Central memory CD8-positive, alpha-beta T cell (primary cell): ENCODE measurements at regions not wholly inside any gene's neighbourhood (a gene's known extent, or its start where the extent isn't known, plus 50 kb on each side); places are given as distances from the start of the nearest gene placed in this dataset.

ENCODE experiments used
- ATAC-seq: fragments of 150-1000 bp; cut with Tn5 transposase; replicated peaks from 2 replicates; pipeline ENCODE4 v1.10.0; 2022; ENCODE audit warnings: mild to moderate bottlenecking, moderate FRiP score, moderate number of reproducible peaks; ENCODE audit not compliant: poor library complexity, severe bottlenecking; ENCODE audit errors: extremely low read depth
- DNase-seq, 2 donors: peaks; one replicate each; pipeline ENCODE4 v3.0.0; 2021; ENCODE audit warnings: low spot score in 2 of 2
- H3K27ac Mint-ChIP-seq: one replicate; pipeline ENCODE4 v1.8.0; 2022; ENCODE audit warnings: low read depth, mild to moderate bottlenecking, moderate library complexity, mixed read lengths
- H3K27me3 Mint-ChIP-seq: one replicate; pipeline ENCODE4 v1.8.0; 2022; ENCODE audit warnings: mixed read lengths
- H3K36me3 Mint-ChIP-seq: one replicate; pipeline ENCODE4 v1.8.0; 2022; ENCODE audit warnings: mild to moderate bottlenecking, moderate library complexity, mixed read lengths; ENCODE audit not compliant: insufficient read depth
- H3K4me1 Mint-ChIP-seq: one replicate; pipeline ENCODE4 v1.8.0; 2022; ENCODE audit warnings: mixed read lengths
- H3K4me3 Mint-ChIP-seq: one replicate; pipeline ENCODE4 v1.8.0; 2022; ENCODE audit warnings: mild to moderate bottlenecking, moderate library complexity, mixed read lengths
- H3K9me3 Mint-ChIP-seq: one replicate; pipeline ENCODE4 v1.8.0; 2022; ENCODE audit warnings: mixed read lengths

DNA sequence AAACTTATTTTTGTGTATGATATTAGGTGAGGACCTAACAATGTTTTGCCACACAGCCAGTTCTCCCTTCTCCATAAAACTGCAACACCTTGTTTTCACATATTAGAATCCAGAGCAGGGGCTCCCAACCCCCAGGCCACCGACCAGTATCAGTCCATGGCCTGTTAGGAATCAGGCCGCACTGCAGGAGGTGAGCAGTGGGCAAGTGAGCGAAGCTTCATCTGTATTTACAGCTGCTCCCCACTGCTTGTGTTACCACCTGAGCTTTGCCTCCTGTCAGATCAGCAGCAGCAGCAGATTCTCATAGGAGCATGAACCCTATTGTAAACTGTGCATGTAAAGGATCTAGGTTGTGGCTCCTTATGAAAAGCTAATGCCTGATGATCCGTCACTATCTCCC is 185.9 kb upstream of the NSMCE3 start:
- no peak overlapping the region for H3K4me3 Mint-ChIP-seq

DNA sequence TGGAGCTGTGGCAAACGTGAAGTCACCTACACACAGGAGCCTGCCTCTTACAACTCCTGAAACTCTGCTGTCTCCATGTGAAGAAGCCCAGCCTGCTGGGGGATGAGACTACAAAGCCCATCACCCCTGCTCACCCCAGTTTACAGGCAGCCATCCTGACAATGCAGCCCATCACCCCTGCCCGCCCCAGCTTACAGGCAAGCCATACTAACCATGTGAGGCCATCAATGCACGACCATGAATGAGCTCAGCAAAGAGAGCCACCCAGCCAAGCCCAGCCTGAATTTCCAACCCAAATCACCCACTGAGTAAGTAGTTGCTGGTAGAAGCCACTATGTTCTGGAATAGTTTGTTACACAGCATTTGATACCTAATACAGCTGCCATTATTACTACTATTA is 185.4 kb upstream of the NSMCE3 start:
- Mint-ChIP-seq H3K27ac (no peak overlapping the region), H3K36me3 (no peaks in the 10 kb centered on the region), H3K9me3 (no peaks in the 10 kb centered on the region), H3K4me3 (no peak overlapping the region), H3K4me1 (peaks cover 10% of the 10 kb centered on the region), H3K27me3 (peaks cover 15% of the 10 kb centered on the region)
- no peak for ATAC-seq
- DNase-seq = no peak

More for the DNA sequence above, 185.9 kb upstream of the NSMCE3 start:
- H3K36me3 Mint-ChIP-seq = no peaks in the 10 kb centered on the region
- DNase-seq = no peak
- H3K27ac Mint-ChIP-seq = no peak overlapping the region
- H3K9me3 Mint-ChIP-seq = no peaks in the 10 kb centered on the region
- ATAC-seq = no peak
- peaks cover 10% of the 10 kb centered on the region for H3K4me1 Mint-ChIP-seq
- peaks cover 15% of the 10 kb centered on the region for H3K27me3 Mint-ChIP-seq

DNA sequence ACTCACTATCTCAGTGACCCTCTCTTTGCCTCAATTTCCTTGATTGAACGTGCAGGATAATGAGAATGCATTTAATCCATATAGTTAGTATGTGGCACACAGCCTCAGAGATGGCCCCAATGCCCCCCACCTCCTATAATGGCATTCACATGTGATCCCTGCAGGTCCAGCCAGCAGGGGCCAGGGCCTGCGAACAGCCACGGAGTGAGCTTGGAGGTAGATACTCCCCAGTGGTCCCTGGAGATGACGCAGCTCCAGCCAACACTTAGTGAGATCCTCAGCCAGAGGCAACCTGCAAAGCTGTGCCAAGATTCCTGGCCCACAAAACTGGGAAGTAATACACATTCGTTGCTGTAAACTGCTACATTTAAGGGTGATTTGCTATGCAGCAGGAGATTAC is 184.9 kb upstream of the NSMCE3 start:
- no peak for ATAC-seq
- H3K4me1 Mint-ChIP-seq = peaks cover 10% of the 10 kb centered on the region
- H3K4me3 Mint-ChIP-seq = no peak overlapping the region
- peaks cover 15% of the 10 kb centered on the region for H3K27me3 Mint-ChIP-seq
- no peak for DNase-seq
- no peaks in the 10 kb centered on the region for H3K9me3 Mint-ChIP-seq
- no peaks in the 10 kb centered on the region for H3K36me3 Mint-ChIP-seq
- no peak overlapping the region for H3K27ac Mint-ChIP-seq

DNA sequence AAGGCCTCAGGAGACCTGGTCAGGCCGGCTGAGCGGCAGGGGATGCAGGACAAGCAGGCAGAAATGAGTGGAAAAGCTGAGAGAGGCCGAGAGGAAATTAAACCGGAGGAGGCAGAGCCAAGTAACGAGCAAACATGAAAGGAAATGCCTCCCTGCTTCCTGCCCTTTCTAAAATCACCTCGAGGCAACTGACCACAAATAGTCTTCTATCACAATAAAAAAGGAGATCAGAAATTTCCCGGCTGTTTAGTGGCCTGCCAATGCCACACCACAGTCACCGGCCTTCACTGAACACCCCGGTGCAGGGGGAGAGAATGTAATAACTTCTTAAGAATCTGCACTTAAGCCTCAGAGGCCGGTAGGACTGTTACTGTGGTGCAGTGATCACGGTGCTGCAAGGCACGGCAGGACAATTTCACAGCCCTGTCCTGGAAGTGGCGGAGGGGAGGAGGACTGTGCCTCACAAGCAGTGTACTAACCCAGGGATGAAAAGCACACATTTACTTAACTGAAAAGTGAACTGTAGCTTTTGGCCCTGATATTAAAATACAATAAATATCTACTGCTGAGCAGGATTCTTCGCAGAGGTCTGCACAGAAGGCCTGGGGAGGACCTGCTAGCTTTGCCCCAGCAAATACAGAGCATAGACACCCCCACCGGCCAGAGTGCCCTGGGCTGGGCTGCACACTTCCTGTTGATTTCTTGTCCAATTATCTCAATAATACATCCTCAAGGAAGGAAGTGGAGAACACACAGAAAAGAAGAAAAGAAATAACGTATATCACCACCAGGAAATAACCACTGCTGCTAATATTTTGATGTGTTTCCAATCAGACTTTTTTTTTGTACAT is 183.5 kb upstream of the NSMCE3 start:
- peaks cover 10% of the 10 kb centered on the region for H3K4me1 Mint-ChIP-seq
- no peak overlapping the region for H3K27ac Mint-ChIP-seq
- no peak overlapping the region for H3K4me3 Mint-ChIP-seq
- H3K36me3 Mint-ChIP-seq = no peaks in the 10 kb centered on the region
- peaks cover 2% of the 10 kb centered on the region for H3K27me3 Mint-ChIP-seq
- ATAC-seq (no peak), DNase-seq (no peak)
- H3K9me3 Mint-ChIP-seq = no peaks in the 10 kb centered on the region

DNA sequence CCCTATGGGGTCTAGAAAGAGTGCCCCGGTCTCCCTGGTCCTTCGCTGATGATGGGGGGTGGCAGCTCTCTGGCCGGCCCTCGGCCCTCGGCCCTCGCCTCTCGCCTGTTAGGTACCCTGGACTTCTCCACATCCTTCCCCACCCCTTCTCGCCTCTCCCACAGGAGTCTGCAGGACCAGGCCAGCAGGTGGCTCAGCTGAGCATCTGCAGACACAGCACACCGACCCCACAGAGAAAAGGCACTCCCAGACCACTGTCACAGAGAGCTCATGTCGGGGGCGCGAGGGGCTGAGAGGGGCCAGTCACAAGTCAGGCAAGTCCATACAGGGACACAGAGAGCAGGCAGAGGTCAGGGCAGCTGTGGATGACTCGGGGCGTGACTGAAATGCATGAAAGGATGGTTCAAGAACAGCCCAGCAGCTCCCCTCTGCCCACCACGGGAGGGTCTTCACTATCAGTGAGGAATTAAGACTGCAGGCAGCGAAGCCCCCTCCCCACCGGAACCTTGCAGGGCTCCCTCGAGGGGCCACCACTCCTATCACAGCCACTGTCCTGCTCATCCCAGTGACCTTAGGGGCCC is 181.7 kb upstream of the NSMCE3 start:
- Mint-ChIP-seq H3K4me1 (peaks cover 10% of the 10 kb centered on the region), H3K9me3 (no peaks in the 10 kb centered on the region), H3K27ac (no peak overlapping the region), H3K36me3 (no peaks in the 10 kb centered on the region), H3K27me3 (no peaks in the 10 kb centered on the region), H3K4me3 (no peak overlapping the region)
- ATAC-seq (no peak), DNase-seq (no peak)

DNA sequence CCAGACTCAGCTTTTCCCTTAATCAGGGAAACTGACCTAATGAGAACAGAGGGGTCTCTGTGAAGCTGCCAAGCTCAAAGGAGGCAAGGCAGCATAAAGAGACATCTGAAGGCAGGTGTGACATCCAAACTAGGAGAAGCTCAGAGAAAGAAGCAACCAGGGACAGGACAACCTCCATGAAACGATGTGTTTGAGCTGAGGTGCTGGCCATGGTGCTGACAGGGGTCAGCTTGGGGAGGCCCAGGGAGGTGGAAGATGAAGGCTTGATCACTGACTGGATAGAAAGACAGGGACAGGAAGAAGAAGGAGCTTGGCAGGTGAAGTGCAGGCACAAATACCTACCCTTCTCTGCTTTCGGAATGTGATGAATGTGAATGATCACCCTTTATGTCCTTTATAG is 179.5 kb upstream of the NSMCE3 start:
- DNase-seq = no peak
- Mint-ChIP-seq H3K27me3 (no peaks in the 10 kb centered on the region), H3K27ac (no peak overlapping the region), H3K9me3 (no peaks in the 10 kb centered on the region), H3K4me3 (no peak overlapping the region), H3K36me3 (no peaks in the 10 kb centered on the region), H3K4me1 (peaks cover 10% of the 10 kb centered on the region)
- no peak for ATAC-seq

DNA sequence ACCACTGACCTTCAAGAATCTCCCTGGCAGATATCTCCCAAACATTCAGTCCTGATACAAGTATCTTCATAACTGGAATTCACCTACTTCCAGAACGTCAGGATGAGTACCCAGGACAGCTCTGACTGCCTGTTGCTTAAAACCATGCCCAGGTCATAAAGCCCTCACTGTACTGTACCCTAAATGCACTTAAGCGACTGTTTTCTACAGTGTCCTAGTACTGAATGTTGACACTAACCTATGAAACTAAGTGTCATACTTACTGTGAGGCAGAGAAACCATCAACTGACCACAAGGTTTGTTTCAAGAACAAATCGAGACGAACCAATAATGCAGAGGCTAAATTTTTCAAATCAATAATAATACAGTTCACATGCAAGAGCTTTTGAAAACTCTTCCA is 178.7 kb upstream of the NSMCE3 start:
- H3K36me3 Mint-ChIP-seq = no peaks in the 10 kb centered on the region
- DNase-seq (no peak), ATAC-seq (no peak)
- no peak overlapping the region for H3K4me3 Mint-ChIP-seq
- H3K9me3 Mint-ChIP-seq = no peaks in the 10 kb centered on the region
- no peaks in the 10 kb centered on the region for H3K27me3 Mint-ChIP-seq
- H3K4me1 Mint-ChIP-seq = peaks cover 9% of the 10 kb centered on the region
- H3K27ac Mint-ChIP-seq = no peak overlapping the region

DNA sequence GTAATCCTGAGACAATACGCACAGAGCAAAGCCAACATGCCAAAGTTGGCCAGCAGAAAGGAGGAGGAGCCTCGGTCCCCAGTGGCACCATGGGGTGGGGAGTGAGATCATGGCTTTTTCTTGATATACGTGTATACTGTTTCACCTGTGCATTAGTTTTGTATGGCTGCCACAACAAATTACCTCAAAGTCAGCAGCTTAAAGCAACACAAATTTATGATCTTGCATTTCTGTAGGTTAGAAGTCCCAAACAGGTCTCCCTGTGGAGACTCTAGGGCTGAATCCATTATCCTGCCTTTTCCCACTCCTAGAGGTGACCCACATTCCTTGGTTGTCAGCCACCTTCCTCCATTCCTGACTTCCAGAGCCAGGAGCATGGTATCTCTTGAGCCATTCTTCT is 176.9 kb upstream of the NSMCE3 start:
- Mint-ChIP-seq H3K27me3 (no peaks in the 10 kb centered on the region), H3K9me3 (no peaks in the 10 kb centered on the region), H3K27ac (no peak overlapping the region), H3K4me3 (no peak overlapping the region), H3K36me3 (no peaks in the 10 kb centered on the region), H3K4me1 (no peaks in the 10 kb centered on the region)
- no peak for DNase-seq
- ATAC-seq = no peak

DNA sequence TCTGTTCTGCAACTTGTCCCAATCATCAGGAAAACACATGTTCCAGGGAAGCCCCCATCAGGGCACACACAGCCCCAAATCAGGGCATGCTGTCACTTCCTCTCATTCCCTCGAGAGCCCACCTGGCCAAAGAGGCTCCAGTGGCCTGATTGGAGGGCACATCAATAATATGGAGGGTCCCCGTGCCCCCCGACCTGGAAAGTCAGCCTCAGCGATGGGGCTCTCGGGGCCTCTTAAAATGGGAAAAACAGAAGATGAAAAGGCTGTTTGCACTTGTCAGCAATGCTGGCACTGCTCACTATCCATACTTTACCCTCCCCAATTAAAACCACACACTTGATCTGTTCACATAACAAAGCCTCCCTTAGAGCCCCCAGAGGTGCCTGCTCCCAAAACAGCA is 172.9 kb upstream of the NSMCE3 start:
- no peaks in the 10 kb centered on the region for H3K9me3 Mint-ChIP-seq
- H3K27me3 Mint-ChIP-seq = peaks cover 10% of the 10 kb centered on the region
- H3K36me3 Mint-ChIP-seq = no peaks in the 10 kb centered on the region
- no peak overlapping the region for H3K4me3 Mint-ChIP-seq
- ATAC-seq (no peak), DNase-seq (no peak)
- H3K27ac Mint-ChIP-seq = no peak overlapping the region
- no peaks in the 10 kb centered on the region for H3K4me1 Mint-ChIP-seq

DNA sequence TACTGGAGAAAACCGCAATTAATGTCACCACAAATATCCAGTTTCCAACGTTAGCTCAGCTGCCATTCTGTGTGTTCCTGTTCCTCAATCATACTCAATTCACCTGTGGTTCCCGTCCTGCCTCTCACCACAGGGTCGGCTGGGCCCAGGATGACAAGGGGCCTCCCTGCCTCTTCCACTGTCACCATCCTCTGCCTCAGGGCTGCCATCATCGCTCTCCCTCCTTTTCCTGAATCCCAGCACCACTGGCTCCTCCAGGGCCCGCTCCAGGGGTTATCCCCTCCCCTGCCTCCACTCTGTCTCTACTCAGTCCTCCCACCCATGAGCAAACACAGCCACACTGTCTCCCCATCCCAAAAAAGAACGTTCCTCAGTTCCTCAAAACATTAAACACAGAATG is 170.9 kb upstream of the NSMCE3 start:
- Mint-ChIP-seq H3K4me3 (no peak overlapping the region), H3K9me3 (no peaks in the 10 kb centered on the region), H3K4me1 (no peaks in the 10 kb centered on the region), H3K36me3 (no peaks in the 10 kb centered on the region), H3K27me3 (peaks cover 20% of the 10 kb centered on the region), H3K27ac (no peak overlapping the region)
- ATAC-seq (no peak), DNase-seq (no peak)

DNA sequence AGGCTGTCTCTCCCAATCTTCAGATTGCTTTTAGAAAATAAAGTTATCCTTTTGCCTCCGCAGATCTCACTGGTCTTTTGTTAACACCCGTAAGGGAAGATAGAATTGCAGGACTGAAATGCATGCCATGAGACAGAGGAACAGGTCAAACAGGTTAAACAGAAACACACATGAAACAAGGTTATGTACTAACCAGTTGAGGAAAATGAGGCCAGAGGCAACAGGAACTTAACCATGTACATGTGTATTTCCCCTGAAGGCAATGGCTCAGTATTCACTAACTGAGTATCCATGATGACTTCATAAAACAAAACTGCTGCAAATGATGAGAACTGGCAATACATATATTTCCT is 169.1 kb upstream of the NSMCE3 start:
- no peaks in the 10 kb centered on the region for H3K36me3 Mint-ChIP-seq
- no peaks in the 10 kb centered on the region for H3K4me1 Mint-ChIP-seq
- no peak overlapping the region for H3K4me3 Mint-ChIP-seq
- DNase-seq (no peak), ATAC-seq (no peak)
- no peaks in the 10 kb centered on the region for H3K9me3 Mint-ChIP-seq
- peaks cover 37% of the 10 kb centered on the region for H3K27me3 Mint-ChIP-seq
- no peak overlapping the region for H3K27ac Mint-ChIP-seq

DNA sequence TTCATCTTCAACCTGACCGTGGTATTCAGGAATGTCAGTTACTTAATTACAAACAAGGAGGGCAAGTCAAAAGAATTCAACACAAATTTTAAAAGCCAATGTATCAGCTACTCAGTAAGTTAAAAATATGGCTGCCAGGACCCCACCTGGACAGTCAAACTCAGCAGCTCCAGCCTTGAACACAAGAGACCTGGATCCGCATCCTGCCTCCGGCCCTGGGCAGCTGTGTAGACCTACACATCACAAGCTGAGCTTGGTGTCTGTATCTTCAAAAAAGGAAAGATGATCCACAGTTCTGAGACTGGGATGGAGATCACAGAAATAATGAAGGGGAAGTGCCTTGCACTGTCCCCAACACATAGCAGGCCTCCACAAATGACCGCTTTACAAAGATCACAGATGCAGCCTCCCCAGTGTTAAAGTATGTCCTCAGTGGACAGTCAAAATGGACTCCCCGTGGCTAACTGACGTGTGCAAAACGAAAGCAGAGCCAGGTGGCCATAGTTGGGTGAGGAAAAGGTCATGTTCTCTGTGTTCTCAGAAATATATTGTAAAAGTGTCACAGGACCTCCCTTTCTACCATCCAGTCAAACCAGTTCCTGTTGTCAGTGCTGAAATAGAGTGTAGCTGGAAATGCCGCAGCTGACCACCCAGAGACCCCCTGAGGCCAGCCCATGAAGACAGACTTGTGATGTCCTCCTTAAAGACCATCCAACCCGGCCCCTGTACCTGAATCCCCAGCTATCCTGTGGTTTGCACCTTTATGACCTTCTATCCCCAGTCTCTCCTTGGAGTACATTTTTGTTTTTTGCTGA is 168.5 kb upstream of the NSMCE3 start:
- H3K36me3 Mint-ChIP-seq = no peaks in the 10 kb centered on the region
- H3K4me3 Mint-ChIP-seq = no peak overlapping the region
- H3K27me3 Mint-ChIP-seq = peaks cover 43% of the 10 kb centered on the region
- H3K9me3 Mint-ChIP-seq = no peaks in the 10 kb centered on the region
- H3K4me1 Mint-ChIP-seq = no peaks in the 10 kb centered on the region
- ATAC-seq (no peak), DNase-seq (no peak)
- H3K27ac Mint-ChIP-seq = no peak overlapping the region

DNA sequence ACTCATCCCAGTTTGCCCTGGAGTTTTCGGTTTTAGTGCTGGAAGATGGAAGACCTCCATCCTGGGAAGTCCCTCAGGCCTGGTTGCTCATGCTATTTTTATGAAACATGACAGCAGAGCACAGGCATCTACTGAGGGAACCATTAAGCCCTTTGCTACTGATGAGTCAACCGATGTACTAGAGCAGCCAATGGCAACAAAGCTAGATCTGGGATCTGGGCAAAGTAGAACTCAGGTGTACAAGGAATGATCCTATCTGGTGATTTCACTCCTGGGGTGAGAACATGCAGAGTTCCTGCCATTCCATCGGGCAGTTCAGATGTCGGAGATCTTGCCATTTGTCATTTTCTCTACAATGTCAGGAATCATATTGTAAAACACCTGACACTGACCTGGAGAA is 166.2 kb upstream of the NSMCE3 start:
- Mint-ChIP-seq H3K36me3 (no peaks in the 10 kb centered on the region), H3K27ac (no peak overlapping the region), H3K27me3 (peaks cover 52% of the 10 kb centered on the region), H3K4me3 (no peak overlapping the region), H3K9me3 (no peaks in the 10 kb centered on the region), H3K4me1 (no peaks in the 10 kb centered on the region)
- ATAC-seq (no peak), DNase-seq (no peak)
